Tibial nerve (tissue), 4 donors: ENCODE measurements at regions not wholly inside any gene's neighbourhood (a gene's known extent, or its start where the extent isn't known, plus 50 kb on each side); places are given as distances from the start of the nearest gene placed in this dataset.

Source experiments
- DNase-seq, 2 donors: peaks; one replicate each; pipeline ENCODE4 v3.0.0-alpha.2; 2019; ENCODE audit warnings: low spot score in 2 of 2
- H3K27ac ChIP-seq, 4 donors: fragments of 200-600 bp; sonication (generic) in 3 of 4; one replicate each; pipeline ENCODE4 v1.5.1; 2017 to 2019; ENCODE audit warnings: mild to moderate bottlenecking in 1 of 4
- H3K27me3 ChIP-seq, 2 donors: fragments of 200-600 bp; sonication (generic) in 1 of 2; one replicate each; pipeline versions ENCODE4 v1.5.1 to v1.6.0; 2017 to 2019
- H3K36me3 ChIP-seq, 3 donors: fragments of 200-600 bp; sonication (generic); one replicate each; pipeline ENCODE4 v1.5.1; 2018 to 2019
- H3K4me1 ChIP-seq, 4 donors: fragments of 200-600 bp; sonication (generic) in 3 of 4; one replicate each; pipeline ENCODE4 v1.5.1; 2017 to 2019
- H3K4me3 ChIP-seq, 4 donors: fragments of 200-600 bp; sonication (generic) in 3 of 4; one replicate each; pipeline ENCODE4 v1.5.1; 2017 to 2019; ENCODE audit warnings: mild to moderate bottlenecking in 1 of 4, moderate library complexity in 1 of 4
- H3K9me3 ChIP-seq, 4 donors: fragments of 200-600 bp; sonication (generic) in 3 of 4; one replicate each; pipeline ENCODE4 v1.5.1; 2017 to 2019
- EP300 ChIP-seq, 2 donors: sonication (generic); formaldehyde crosslinking; IDR thresholded peaks; one replicate each; pipeline ENCODE4 v1.6.1; 2017; ENCODE audit warnings: antibody characterized with exemption in 2 of 2, mild to moderate bottlenecking in 1 of 2
- POLR2A ChIP-seq, 2 donors: fragments of 450-650 bp; IDR thresholded peaks; one replicate each; pipeline ENCODE4 v1.6.1; 2017; ENCODE audit warnings: antibody characterized with exemption in 2 of 2, mild to moderate bottlenecking in 2 of 2, moderate library complexity in 2 of 2
- WGBS, 2 donors: methylation state at CpG; one replicate each; pipeline ENCODE4 v1.1.5; 2018; 5-methylcytosine and 5-hydroxymethylcytosine counted together
- TF ChIP-seq, protein P1 (sequence below), 5 experiments: fragments of 200-600 bp in 3 of 5; fragments of 450-650 bp in 2 of 5; sonication (generic) in 3 of 5; IDR thresholded peaks; one replicate each; pipeline ENCODE4 v1.5.1; 2016 to 2019; ENCODE audit warnings: antibody characterized with exemption in 5 of 5, mild to moderate bottlenecking in 3 of 5, moderate library complexity in 2 of 5

DNA sequence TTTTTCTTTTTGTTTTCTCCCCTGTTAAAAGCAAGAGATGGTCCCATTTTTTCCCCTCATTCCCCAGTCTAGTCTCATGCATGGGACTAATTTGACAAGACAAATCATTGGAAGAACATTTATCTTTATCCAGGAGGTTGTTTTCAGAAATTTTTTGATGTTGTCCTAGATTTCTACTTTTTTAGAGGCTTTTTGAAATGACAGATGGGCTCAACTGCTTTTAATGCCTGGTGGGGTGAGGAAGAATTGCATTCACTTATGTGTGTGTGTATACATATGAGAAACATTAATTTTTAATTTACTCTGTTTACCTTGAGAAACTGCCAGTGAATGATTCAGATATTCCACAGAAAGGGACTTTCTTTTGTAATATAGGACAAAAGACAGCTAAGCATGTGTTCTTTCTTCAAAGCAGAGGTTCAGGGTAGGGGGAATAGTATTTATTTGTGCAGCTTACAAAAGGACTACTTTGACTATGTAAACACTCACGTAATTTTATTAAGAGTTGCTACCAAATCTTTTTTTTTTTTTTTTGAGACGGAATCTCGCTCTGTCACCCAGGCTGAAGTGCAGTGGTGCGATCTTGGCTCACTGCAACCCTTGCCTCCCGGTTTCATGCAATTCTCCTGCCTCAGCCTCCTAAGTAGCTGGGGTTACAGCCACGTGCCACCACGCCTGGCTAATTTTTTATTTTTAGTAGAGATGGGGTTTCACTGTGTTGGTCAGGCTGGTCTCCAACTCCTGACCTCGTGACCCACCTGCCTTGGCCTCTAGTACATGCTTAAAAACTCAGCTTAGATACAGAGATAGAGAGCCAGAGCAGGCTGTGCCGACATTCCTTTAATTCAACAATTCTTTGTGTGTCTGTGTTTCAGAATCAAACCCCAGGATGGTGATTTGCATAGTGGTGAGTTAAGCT lies 130.1 kb upstream of the RARB start:
- no peaks in the 10 kb centered on the region for H3K4me1 ChIP-seq
- no peaks in the 10 kb centered on the region for H3K9me3 ChIP-seq
- 67 to 73% methylated on average over 9 of the region's 9 CpGs for WGBS, 2 donors
- TF ChIP-seq EP300 (IDR thresholded peaks at IDR 0.05) = no peak
- TF ChIP-seq, protein P1, sequence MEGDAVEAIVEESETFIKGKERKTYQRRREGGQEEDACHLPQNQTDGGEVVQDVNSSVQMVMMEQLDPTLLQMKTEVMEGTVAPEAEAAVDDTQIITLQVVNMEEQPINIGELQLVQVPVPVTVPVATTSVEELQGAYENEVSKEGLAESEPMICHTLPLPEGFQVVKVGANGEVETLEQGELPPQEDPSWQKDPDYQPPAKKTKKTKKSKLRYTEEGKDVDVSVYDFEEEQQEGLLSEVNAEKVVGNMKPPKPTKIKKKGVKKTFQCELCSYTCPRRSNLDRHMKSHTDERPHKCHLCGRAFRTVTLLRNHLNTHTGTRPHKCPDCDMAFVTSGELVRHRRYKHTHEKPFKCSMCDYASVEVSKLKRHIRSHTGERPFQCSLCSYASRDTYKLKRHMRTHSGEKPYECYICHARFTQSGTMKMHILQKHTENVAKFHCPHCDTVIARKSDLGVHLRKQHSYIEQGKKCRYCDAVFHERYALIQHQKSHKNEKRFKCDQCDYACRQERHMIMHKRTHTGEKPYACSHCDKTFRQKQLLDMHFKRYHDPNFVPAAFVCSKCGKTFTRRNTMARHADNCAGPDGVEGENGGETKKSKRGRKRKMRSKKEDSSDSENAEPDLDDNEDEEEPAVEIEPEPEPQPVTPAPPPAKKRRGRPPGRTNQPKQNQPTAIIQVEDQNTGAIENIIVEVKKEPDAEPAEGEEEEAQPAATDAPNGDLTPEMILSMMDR (IDR thresholded peaks at IDR 0.05) = no peak
- no peak for TF ChIP-seq POLR2A (IDR thresholded peaks at IDR 0.05)
- no peak overlapping the region for H3K27ac ChIP-seq
- no peaks in the 10 kb centered on the region for H3K27me3 ChIP-seq
- H3K36me3 ChIP-seq = no peaks in the 10 kb centered on the region
- DNase-seq = no peak
- H3K4me3 ChIP-seq = no peak overlapping the region

DNA sequence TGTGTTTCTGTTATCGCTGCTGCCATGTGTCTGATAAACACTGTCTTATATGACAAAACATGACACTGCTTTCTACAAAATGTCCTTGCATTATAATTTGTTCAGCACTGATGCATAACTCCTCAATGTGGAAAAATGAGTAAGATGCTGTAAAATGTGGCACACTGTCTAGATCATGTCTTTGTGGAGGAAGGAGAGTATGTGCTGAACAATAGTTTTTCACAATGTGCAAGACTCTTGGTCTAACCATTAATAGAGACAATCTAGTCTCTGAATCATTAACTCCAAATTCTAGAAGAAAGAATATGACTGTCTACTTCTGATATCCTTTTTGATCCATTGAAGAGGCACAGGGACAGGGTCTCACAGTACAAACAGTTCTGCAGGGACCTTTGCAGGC lies 127.9 kb upstream of the RARB start:
- DNase-seq = no peak
- H3K4me1 ChIP-seq = no peaks in the 10 kb centered on the region
- no peaks in the 10 kb centered on the region for H3K36me3 ChIP-seq
- TF ChIP-seq, protein P1 (IDR thresholded peaks at IDR 0.05) = no peak
- TF ChIP-seq EP300 (IDR thresholded peaks at IDR 0.05) (no peak), POLR2A (IDR thresholded peaks at IDR 0.05) (no peak)
- WGBS, 2 donors = 94 to 98% methylated on average over 1 of the region's 1 CpG
- H3K9me3 ChIP-seq = no peaks in the 10 kb centered on the region
- no peak overlapping the region for H3K4me3 ChIP-seq
- no peak overlapping the region for H3K27ac ChIP-seq
- no peaks in the 10 kb centered on the region for H3K27me3 ChIP-seq

DNA sequence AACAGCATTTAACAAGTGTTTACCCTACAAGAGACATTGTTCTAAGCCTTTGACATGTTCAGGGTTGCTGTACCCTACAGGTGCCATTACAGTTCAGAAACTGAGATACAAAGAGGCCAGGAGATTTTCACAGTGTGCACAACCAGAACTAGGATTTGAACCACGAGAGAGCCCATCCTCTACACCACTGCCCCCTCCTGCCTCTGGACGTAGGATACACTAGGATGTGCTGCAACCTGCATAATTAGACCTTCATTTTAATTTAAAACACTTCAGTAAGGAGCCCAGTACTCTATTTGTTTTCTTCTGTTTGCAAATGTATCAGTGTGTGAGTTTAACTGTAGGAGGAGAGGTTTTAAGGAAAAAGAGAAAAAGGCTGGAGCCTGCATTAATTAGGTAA lies 123.1 kb upstream of the RARB start:
- no peaks in the 10 kb centered on the region for H3K27me3 ChIP-seq
- H3K36me3 ChIP-seq = no peaks in the 10 kb centered on the region
- no peak overlapping the region for H3K27ac ChIP-seq
- no peak overlapping the region for H3K4me3 ChIP-seq
- no peaks in the 10 kb centered on the region for H3K9me3 ChIP-seq
- no peak for DNase-seq
- TF ChIP-seq, protein P1 (IDR thresholded peaks at IDR 0.05) = no peak
- TF ChIP-seq POLR2A (IDR thresholded peaks at IDR 0.05) = no peak
- TF ChIP-seq EP300 (IDR thresholded peaks at IDR 0.05) = no peak
- 75 to 84% methylated on average over 2 of the region's 2 CpGs for WGBS, 2 donors
- no peaks in the 10 kb centered on the region for H3K4me1 ChIP-seq

DNA sequence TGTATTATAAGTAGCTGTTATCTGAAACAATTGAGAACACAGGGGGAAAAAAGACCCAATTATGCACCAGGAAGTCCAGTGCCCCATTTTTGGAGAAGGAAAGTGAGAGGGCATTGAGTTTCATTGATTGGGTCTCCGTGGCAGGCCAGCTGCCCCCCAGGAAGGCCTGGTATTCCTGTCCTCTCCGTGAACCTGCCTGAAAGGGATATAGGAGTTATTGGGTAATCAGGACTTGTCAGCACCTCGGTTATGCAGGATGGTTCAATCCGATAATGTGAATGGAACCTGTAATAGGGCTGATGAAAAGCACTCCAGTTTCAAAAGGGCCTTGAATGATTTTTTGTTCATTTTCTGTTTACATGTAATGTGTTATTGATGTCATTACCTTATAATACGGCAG lies 122.0 kb upstream of the RARB start:
- Histone ChIP-seq H3K4me3 (no peak overlapping the region), H3K27me3 (no peaks in the 10 kb centered on the region), H3K27ac (no peak overlapping the region), H3K9me3 (no peaks in the 10 kb centered on the region), H3K36me3 (no peaks in the 10 kb centered on the region), H3K4me1 (no peaks in the 10 kb centered on the region)
- TF ChIP-seq EP300 (IDR thresholded peaks at IDR 0.05) = no peak
- TF ChIP-seq, protein P1 (IDR thresholded peaks at IDR 0.05) = no peak
- no peak for TF ChIP-seq POLR2A (IDR thresholded peaks at IDR 0.05)
- WGBS, 2 donors = 55 to 63% methylated on average over 5 of the region's 5 CpGs
- no peak for DNase-seq

DNA sequence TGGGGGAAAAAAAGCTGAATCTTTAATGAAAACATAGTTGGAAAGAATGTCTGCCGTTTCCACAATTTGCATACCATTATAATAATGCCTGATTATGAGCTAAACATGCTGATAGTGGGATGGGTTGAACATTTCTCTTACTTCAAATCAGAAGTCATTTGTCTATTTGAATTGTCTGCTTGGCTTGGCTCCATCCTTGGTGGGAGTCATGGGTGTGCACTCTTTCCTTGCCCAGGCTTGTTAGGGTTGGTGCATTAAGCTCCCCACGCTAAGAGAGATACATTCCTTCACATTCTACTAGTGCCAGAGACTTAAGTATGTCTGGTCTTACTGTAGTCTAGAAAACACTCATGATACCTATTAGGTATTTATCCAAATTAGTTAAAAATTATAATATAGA lies 121.4 kb upstream of the RARB start:
- Histone ChIP-seq H3K27ac (no peak overlapping the region), H3K36me3 (no peaks in the 10 kb centered on the region), H3K4me3 (no peak overlapping the region), H3K27me3 (no peaks in the 10 kb centered on the region), H3K9me3 (no peaks in the 10 kb centered on the region), H3K4me1 (no peaks in the 10 kb centered on the region)
- TF ChIP-seq, protein P1 (IDR thresholded peaks at IDR 0.05) = no peak
- TF ChIP-seq POLR2A (IDR thresholded peaks at IDR 0.05) (no peak), EP300 (IDR thresholded peaks at IDR 0.05) (no peak)
- no peak for DNase-seq
- WGBS, 2 donors = 55 to 57% methylated on average over 2 of the region's 2 CpGs
